ENCODE measurements at regions not wholly inside any gene's neighbourhood (a gene's known extent, or its start where the extent isn't known, plus 50 kb on each side); places are given as distances from the start of the nearest gene placed in this dataset.

DNA sequence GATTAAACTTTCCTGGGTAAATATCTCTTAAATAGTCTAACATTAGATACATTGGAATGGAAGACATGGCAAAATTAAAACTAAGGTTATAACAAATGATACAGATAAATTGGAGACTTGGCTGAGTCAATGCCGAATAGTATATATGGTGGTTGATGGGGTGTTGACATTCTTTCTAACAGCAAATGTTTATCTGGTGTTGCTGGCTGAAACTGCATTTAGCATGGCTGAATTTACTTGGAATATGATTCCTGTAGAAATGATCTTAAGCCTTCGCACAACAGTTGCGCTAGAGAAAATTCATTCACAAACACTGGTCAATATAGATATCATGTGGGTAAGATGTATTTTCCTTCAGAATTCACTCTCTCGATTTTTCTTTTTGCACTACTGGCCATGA lies 646.0 kb upstream of the CXADR start:
- no peak for DNase-seq

DNA sequence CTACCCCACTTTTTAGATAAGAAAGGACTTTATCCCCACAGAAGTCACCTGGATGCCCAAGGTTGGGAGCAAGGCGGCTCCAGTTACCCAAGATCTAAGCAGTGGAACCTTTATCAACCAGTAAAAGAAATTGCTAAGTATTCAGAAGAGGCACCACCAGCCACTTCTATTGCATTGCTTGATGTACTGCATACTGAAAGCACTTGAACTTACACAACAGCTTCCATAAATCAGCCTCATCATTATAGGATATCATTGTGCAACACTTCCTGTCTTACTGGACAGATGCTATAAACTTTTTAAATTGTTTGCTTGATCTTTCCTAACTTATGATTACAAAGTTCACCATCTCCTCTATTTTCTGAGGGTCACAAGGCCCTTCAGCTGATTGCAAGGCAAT lies 642.7 kb upstream of the CXADR start:
- DNase-seq, result no peak

DNA sequence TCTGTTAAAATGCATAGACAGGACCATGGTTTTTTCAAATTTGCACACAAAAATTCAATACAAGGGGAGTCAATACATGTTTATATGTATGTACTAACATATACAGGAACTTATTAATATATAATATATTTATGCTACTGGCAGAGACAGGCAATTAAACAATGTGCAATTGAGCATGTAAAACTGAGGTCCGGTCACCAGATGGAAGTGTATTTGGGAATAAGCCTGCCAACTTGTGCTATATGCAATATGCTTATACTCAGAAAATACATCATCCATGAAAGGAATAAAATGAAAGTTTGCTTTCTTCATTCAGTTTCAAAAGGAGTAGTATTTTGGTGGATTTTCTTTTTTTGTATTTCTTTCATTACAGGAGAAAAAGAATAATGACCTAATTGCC lies 640.2 kb upstream of the CXADR start:
- no peak for DNase-seq

DNA sequence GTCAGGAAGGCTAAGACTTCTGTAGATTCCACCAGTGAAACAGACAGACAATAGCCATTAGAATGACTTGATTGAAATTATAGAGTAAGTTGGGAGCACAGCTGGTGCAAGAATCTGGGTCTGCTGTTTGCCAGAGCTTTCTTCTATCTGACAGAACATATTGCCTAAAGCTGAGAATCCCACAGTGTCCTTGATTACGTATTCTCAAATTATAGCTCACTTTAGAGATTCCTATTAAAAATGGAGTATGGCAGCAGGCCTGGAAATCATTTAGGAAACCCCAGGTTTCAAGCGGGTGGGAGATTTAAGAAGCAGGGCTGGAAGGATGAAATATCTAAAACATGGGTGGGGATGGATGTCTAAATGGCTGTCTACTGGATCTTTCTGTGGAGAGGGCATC lies 639.7 kb upstream of the CXADR start:
- no peak for DNase-seq

DNA sequence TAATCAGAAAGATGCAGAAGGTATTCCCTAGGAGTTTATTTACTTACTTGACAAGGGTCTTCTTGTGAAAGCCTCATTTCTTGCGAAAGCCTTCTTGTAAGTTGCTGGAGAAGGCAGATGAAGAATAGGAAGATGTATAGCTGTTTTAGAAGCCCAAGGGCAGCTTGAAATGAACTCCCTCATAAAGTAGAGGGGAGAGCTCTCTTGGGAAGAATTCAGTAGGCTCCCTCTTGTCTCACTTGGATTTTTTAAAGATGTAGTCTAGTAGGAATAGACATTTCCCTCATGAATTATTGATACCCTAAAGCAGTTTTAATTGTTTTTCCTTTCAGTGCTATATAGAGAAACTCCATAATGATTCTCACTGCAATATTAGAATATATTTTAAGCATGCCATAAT lies 639.2 kb upstream of the CXADR start:
- no peak for DNase-seq

DNA sequence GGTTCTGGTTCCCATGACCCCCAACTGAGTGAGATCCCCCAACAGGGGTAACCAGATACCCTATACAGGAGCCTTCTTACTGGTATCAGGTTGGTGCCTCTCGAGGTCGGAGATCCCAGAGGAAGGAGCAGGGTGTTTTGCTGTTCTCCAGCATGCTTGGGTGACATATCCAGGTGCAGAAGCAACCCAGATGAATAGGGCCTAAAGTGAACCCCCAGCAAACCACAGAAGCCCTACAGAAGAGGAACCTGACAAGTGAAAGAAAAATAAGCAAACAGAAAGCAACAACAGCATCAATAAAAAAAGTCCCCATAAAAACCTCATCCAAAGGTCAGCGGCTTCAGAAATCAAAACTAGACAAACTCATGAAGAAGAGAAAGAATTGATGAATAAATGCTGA lies 633.4 kb upstream of the CXADR start:
- DNase-seq, result no peak

DNA sequence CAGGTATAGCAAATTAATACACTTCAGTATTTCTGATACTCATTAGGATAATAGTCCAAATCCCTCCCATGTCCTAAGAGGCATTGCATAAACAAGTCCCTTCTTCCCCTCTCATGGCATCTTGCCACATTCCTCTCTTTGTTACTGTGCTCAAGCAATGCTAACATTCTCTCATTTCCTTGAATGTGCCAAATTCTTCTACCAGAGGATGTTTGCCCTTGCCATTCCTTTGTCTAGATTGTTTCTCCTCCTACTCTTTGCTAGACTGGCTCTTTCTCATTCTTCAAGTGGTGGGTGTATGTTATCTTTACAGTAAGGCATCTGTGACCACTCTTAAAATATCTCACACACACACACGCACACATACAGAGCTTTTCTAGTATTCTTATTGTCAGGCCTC lies 621.0 kb upstream of the CXADR start:
- no peak for DNase-seq

DNA sequence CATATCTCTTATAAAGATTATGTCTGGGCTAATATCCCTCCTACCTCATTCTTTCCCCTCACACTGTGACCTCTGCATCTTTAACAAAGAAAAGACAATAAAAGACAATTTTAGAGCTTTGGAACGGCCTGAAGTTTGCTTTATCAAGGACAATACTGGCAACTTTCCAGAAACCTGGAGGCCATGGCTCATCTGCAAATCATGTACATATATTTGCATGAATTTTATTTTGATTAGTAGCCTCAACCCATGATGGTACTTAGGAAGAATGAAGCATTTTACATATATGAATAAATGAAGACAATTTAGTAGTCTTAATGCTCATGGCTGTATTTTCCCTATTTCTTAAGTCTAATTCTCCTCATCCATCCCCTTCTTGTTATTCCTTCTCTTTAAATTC lies 612.2 kb upstream of the CXADR start:
- DNase-seq, result no peak

DNA sequence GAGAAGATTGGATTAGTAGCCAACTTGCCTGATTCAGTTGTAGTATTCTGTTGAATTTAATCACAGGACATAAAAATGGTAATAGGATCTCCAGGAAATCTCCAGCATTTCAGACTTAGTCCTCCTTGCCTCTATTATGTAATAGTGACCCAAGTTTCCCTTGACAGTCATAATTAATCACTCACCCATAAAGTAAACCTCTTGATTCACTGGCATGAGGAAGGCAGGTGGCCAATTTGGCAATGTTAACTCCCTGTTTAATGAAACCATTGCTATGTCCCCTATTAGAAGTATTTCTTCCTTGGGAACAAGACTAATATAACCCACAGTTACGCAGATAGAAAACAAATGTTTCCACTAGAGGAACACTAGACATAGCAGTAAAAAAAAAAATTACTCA lies 604.8 kb upstream of the CXADR start:
- no peak for DNase-seq

DNA sequence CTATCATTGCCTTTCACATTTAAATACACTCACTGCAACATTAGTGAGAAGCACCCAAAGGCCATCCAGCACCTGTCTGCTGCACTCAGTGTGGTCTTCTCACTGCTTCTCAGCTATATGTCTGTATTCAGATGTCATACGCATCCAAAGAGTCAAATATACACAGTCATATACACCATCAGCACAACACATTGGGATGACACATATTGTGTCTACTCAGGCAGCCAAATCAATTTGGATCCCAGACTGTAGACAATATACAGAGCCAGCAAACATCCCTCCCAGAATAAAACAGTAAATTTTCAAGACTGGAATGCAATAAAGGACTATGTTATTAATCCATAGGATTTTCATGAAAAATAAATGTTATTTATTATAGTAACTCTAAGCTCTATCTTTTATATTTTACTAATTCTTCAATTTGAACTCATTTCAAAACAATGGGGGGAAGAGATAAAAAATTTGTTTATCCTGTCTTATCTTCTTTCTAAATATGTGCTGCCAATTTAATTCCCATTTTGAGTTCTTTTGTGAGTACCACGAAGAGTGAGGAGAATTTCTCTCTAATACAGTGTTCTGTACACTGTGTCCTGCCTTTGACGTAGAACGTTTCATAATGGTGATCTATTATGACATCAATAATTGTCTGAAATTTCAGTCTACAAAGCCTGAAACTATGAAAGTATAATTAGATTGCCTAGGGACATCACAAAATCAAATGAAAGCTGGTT lies 602.2 kb upstream of the CXADR start:
- no peak for DNase-seq

DNA sequence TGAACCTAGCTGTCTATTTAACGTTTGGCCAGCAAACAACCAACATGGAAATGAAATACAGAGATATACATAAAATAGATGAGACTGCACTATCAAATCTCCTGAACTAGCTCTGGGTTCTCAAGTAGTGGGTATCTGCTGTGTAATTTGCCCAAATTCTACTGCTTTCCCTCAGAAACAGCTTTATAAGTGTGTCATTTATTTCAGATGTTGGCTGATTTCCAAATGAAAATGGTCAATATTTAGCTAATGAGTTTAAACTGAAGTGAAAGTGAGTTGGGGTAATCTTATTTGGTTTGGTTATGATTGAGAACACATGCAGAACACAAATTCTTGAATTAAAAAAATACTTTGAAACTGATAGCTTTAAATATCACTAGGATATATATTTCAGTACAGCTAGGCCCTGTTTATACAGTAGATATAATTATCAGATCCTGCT lies 601.7 kb upstream of the CXADR start:
- DNase-seq, result no peak

DNA sequence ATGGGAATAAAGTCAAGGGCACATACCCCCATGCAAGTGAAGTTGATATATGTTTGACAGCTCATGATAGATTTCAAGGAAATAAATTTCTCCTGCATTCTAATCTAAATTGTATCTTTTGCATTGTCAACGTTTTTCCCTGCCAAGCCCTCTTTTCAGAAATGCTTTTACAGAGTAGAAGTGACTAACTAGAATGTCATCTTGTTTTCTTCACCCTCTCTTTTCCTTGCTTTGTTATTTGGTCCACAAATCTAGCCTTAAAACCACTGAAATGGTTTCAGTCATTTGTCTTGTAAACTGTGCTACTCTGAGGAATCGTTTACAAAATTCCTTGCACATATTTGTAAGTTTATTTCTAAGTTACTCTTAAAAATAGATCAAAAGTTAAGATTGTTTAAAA lies 600.8 kb upstream of the CXADR start:
- DNase-seq, result no peak

DNA sequence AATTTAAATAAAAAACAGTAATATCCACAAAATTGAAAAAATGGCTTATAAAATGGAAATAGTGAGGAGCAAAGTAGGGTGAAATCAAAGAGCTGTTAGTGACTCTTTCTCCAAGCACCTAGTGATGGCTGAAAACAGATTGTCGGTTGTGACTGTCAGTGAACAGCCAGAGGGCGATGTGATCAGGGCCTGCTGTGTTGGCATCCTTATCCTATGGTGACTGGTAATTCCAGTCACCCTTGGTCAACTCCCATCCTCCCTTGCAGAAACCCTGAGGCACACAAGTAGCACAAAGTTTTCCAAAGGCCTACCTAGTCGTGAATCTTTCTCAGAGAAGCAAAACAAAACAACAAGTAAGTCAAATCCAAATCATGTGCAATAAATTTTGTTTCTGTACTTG lies 599.8 kb upstream of the CXADR start:
- no peak for DNase-seq

DNA sequence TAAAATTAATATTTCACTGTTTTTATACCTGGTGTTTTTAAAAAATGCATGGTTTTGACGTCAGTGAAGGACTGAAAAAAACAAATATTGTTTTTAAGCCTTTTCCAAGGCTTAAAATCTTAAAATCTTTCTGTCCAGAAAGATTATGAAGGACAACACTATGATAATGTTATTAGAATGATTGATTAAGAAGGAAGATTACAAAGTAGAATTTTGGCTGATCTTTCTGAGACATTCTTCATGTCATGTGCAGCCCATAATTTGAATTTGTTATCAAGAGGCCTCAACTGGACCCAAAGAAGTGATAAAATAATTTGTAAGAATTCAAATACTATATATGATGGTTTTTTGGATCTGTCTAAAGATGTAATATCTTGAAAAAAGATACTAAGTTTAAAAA lies 584.4 kb upstream of the CXADR start:
- DNase-seq, result no peak

DNA sequence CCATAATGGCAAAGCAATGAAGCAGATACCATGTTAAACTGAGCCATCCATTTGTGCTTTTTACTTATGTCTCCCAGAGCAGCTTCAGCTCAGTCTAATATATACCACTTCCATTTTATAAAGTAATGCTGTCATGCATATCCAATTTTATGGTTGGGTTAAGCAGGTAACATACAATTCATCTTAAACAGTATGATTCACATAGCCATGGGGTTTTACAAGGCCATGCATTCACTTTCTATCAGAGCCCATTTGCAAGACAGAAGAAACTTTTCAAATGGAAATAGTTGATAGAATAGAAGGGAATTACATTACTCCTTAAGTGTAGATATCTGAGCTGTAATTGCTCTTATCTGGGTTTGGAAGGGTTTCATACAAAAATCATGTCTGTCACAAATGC lies 580.5 kb upstream of the CXADR start:
- no peak for DNase-seq

DNA sequence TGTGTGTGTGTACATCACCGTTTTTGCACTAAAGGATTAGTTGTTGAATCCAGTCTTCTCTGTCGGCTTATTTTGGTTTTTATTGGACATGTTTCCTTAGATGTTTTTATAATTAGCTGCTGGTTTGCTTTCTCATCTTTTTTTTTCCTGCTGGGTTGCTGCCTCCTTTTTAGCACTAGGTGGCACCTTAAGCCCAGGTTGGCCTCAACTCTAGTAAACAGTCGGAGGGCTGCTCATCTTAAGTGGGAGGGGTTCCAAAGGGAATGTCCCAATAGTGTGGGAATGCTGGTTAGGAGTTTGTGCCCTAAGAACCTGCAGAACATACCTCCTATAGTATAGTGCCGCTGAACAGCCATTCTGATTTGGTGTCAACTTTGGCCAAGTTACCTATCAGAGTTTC lies 570.1 kb upstream of the CXADR start:
- no peak for DNase-seq

DNA sequence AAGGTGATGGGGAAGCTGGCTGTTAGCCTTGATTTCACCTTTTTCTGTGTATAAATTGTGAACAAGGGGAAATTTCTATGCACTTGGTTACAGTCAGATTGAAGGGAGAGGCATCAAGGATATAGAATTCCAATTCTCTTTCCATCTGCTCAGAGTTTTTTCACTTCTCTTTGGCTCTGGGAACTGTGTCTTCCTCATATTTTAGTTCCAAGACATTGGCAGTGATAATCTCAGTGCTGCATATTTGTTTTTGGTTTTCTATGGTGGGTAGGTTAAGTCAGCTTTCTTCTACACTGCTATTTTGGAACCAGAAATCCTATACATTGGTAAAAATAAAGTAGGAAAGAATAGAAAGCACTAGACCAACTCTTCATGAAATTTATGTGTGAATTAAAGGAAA lies 569.6 kb upstream of the CXADR start:
- no peak for DNase-seq

DNA sequence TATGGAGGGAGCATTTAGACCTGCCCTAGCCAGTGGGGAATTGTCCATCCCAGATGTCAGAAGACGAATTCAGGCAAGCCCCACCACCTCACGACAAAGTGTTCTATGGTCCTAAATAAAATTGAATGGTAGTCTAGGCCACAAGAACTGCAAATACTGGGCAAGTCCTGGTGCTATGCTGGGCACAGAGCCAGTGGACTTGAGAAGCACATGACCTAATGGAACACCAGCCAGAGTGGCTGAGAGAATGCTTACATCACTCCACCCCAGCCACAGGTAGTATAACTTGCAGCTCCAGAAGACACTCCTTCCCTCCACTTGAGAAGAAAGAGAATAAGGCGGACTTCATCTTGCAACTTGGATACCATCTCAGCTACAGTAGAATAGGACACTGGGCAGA lies 567.3 kb upstream of the CXADR start:
- no peak for DNase-seq

DNA sequence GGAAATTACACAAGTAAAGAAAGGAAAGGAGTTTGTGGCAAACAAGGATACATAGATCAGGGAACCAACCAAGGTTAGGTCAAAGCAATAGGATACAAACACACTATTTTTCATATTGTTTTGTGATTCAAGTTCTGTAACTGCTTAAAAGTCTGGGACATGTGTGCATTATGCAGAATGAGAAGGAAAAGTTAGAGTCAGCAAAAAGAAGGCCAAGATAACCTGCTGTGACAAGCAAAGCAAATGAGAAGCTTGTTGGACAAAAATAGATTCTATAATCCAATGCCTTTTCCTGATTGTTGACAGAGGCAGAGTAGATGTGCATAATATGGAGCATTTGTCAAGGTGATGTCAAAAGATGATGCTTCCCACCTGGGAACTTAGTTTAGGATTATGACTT lies 556.0 kb upstream of the CXADR start:
- no peak for DNase-seq

DNA sequence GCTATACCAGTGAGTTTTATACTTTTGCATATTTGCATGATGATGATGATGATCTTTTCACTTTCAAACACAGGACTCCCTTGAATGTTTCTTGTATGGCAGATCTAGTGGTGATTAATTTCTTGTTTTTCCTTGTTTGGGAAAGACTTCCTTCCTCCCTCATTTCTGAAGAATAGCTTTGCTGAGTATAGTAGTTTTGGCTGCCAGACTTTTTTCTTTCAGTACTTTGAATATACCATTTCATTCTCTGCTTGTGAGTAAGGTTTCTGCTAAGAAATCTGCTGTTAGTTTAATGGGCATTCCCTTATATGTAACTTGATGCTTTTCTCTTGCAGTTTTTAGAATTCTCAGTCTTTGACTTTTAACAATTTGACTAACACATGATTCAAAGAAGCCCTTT lies 547.4 kb upstream of the CXADR start:
- no peak for DNase-seq

DNA sequence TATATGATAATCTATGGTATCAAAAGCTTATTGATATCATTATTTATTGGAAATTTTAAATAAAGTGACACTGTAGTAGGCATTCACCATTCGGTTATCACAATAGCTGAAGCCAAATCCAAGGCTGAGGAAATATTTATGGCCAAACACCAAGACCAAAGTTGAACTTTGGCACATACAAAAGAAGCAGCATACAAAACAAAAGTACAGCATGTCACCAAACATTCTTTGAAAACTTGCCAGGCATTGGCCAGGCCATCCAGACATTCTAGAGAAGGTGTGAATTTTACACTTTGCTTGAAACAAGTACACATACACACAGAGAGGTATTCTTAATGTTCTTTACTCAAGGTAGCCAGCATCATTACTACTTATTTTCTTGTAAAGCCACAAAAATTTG lies 544.4 kb upstream of the CXADR start:
- no peak for DNase-seq

DNA sequence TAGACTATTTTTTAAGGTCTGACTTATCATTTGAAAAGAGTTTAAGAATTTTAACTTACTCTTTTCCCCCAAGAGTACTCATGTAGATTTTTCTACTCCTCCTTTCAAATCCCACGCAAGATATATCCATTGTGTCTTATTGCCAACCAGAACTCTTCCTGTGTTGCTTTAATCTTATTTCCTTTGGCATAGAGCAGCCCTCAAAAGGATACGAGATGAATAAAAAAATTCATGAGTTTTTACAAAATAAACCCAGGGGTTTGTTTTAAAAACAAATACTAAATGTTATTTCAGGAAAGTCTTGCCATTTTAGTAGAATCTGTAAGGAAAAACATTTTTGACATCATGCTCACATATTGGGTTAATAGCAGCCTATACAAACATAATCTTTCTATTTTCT lies 543.2 kb upstream of the CXADR start:
- no peak for DNase-seq

DNA sequence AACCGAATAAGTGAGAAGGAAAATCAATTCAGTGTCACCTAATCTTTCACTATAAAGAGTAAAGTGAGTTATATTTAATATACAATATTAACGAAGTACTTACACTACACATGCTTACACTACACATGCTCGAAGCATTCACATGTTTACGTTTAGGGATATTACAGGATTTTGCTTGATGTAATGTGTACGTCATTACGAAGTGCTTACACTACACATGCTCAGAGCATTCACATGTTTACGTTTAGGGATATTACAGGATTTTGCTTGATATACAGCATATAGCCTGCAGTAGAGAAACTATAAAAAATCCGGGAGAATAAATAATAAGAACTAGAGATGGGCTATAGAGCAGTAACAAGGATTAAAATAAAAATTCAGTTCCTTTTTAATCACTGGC lies 538.8 kb upstream of the CXADR start:
- no peak for DNase-seq

DNA sequence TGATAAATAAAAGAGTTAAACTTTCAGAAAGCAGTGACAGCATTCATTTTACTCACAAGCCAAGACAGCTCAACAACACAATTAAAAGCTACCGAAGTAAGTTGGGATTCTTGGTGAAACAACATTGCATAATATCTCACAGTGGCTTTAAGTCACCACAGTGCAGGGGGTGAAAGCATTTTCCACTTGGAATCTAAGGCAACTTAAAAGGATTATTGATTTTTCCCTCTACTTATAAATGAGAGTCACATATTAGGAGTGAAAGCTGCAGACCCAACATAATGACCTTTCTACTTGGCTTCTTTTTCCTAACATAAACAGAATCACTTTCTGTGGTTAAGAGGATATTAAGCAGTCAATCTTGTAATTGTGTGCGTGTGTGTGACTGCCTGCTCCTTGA lies 536.6 kb upstream of the CXADR start:
- DNase-seq, result no peak

DNA sequence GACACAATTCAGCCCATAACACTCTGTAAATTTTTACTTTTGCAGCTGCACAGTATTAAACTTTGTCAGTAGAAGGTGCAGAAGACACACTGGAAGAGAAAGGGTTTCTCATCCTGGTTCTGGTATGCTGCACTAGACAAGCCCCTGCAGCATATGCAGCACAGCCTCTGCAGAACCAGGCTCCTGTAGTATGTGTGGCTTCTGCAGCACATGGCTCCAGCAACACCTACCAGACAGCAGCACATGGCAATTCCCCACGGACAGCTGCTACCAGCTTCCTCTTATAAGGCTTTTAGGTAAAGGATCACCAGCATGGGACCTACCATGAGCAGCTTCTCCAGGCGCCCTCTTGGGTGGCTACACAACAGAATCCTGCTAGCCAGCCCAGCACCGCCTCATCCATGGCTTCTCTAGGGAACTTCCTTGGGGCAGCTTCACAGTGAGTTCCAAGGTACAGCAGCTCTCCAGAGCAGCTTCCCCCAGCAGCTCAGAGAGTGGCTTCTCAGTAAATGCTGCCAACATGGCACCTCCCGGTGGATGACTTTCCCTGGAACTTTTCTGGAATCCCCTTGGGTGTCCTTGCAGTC lies 534.4 kb upstream of the CXADR start:
- no peak for DNase-seq
